ENCODE measurements at regions not wholly inside any gene's neighbourhood (a gene's known extent, or its start where the extent isn't known, plus 50 kb on each side); places are given as distances from the start of the nearest gene placed in this dataset.

DNA sequence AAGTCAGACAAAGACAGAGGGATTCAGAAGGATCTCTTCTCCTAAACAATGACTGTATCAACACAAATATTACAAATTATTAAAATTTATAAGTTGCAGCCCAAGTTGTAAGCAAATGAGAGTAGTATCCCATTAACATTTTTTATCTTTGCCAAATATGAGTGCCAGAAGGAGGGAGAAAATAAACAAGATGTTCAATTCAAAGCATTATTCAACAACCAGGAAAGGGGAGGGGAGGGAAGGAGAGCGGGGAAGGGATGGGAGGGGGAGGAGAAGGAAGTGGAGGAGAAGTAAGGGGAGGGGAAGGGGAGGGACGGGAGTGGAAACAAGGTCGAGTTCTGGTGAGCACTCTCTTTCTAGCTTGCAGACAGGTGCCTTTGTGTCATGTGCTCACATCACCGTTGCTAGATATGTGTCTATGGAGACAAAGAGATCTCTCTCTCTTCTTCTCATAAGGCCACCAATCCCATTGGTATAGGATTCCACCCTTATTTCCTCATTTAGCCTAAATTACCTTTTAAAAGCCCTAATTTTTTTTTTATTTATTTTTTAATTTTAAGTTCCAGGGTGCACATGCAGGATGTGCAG is 679.6 kb upstream of the CHAC2 start:
- Histone ChIP-seq H3K4me3 (no peak overlapping the region), H3K27ac (no peak overlapping the region; a peak in 1 of 6 replicates), H3K4me2 (peak overlapping the region; percentile 32; the same call in 1 of the 3 replicates), H3K4me1 (peaks cover 12% of the 10 kb centered on the region; the same call in 1 of the 3 replicates), H3K9me3 (no peaks in the 10 kb centered on the region)
- ChIA-PET POLR2A (no interaction called here), CTCF (no interaction called here)
- ATAC-seq (no peak), DNase-seq (ENCODE audit: low read depth in 1 of 2, low spot score in 1 of 2) (no peak), FAIRE-seq (no peak)
- WGBS (ENCODE audit: missing lambda C conversion rate) = 23% methylated on average over 3 of the region's 4 CpGs
- no peak for TF ChIP-seq HOXA7 (CRISPR knock-in tag; IDR thresholded peaks at IDR 0.05)
- no peak for TF ChIP-seq FOXS1 (CRISPR knock-in tag; IDR thresholded peaks at IDR 0.05)
- no peak for TF ChIP-seq KDM5A (IDR thresholded peaks at IDR 0.05)
- TF ChIP-seq CEBPB (IDR thresholded peaks at IDR 0.05) = no peak
- TF ChIP-seq TFCP2L1 (CRISPR knock-in tag; IDR thresholded peaks at IDR 0.05) = no peak

GRCh38 chr2:53087262-53087873 is 680.2 kb upstream of the CHAC2 start:
- H3K4me1 ChIP-seq = peaks cover 12% of the 10 kb centered on the region; the same call in 1 of the 3 replicates
- WGBS (ENCODE audit: missing lambda C conversion rate) = 16% methylated on average over 1 of the region's 1 CpG
- CTCF ChIA-PET = no interaction called here
- POLR2A ChIA-PET = no interaction called here
- no peak for ATAC-seq
- H3K4me2 ChIP-seq = peak overlapping the region; percentile 32; the same call in 2 of the 3 replicates
- H3K9me3 ChIP-seq = no peaks in the 10 kb centered on the region
- no peak for DNase-seq (ENCODE audit: low read depth in 1 of 2, low spot score in 1 of 2)
- TF ChIP-seq HES2 (IDR thresholded peaks at IDR 0.05) = no peak
- TF ChIP-seq ATOH8 (CRISPR knock-in tag; IDR thresholded peaks at IDR 0.05; ENCODE audit: low read depth) = no peak
- peak; percentile 98 for TF ChIP-seq MAFK (IDR thresholded peaks at IDR 0.05; ENCODE audit: partially characterized antibody)
- peak; percentile 61 for FAIRE-seq
- no peak overlapping the region for H3K4me3 ChIP-seq
- no peak overlapping the region for H3K27ac ChIP-seq

DNA sequence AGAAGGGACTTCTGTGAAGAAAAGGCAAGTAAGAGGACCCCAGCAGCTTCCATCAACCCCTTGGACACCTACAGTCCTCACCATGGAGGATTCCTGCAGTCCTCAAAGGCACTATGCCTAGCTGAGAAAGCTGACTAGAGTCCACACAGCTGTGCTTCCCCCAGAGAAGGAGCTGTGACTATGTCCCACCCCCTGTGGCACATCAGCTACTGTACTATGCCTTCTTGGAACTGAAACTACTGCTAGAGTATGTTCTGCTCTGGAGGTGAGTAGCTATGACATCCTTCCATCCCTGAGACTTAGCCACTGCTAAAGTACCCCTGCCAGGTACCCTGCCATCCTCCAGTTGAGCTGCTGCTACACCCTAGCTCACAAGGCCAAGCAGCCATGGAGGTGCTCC is 690.2 kb upstream of the CHAC2 start:
- FAIRE-seq = no peak
- H3K4me3 ChIP-seq = no peak overlapping the region
- H3K9me3 ChIP-seq = peaks cover 11% of the 10 kb centered on the region; the same call in 1 of the 3 replicates
- POLR2A ChIA-PET = no interaction called here
- no peak for ATAC-seq
- H3K27ac ChIP-seq = no peak overlapping the region
- no peak for TF ChIP-seq CHD2 (IDR thresholded peaks at IDR 0.05; ENCODE audit: low read length, partially characterized antibody)
- no peak for TF ChIP-seq NPAS2 (CRISPR knock-in tag; IDR thresholded peaks at IDR 0.05; ENCODE audit: borderline replicate concordance)
- TF ChIP-seq HOXB13 (CRISPR knock-in tag; IDR thresholded peaks at IDR 0.05; ENCODE audit: low read depth) = no peak
- TF ChIP-seq EHF (CRISPR knock-in tag; IDR thresholded peaks at IDR 0.05) = no peak
- TF ChIP-seq, protein P1, sequence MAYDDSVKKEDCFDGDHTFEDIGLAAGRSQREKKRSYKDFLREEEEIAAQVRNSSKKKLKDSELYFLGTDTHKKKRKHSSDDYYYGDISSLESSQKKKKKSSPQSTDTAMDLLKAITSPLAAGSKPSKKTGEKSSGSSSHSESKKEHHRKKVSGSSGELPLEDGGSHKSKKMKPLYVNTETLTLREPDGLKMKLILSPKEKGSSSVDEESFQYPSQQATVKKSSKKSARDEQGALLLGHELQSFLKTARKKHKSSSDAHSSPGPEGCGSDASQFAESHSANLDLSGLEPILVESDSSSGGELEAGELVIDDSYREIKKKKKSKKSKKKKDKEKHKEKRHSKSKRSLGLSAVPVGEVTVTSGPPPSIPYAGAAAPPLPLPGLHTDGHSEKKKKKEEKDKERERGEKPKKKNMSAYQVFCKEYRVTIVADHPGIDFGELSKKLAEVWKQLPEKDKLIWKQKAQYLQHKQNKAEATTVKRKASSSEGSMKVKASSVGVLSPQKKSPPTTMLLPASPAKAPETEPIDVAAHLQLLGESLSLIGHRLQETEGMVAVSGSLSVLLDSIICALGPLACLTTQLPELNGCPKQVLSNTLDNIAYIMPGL (CRISPR knock-in tag; IDR thresholded peaks at IDR 0.05; ENCODE audit: borderline replicate concordance) = no peak
- no peak for TF ChIP-seq PHF8 (IDR thresholded peaks at IDR 0.05; ENCODE audit: borderline replicate concordance, low read depth)
- no peak for TF ChIP-seq SMC3 (IDR thresholded peaks at IDR 0.05)
- no peak for TF ChIP-seq HES2 (IDR thresholded peaks at IDR 0.05)
- no peak for TF ChIP-seq NR3C1 (IDR thresholded peaks at IDR 0.05)
- TF ChIP-seq JUN (IDR thresholded peaks at IDR 0.05) = no peak
- CTCF ChIA-PET = no interaction called here
- H3K4me2 ChIP-seq = no peak overlapping the region
- no peaks in the 10 kb centered on the region for H3K4me1 ChIP-seq
- DNase-seq (ENCODE audit: low read depth in 1 of 2, low spot score in 1 of 2) = no peak

Measured in A549 (cell line).